ENCODE measurements at regions not wholly inside any gene's neighbourhood (a gene's known extent, or its start where the extent isn't known, plus 50 kb on each side); places are given as distances from the start of the nearest gene placed in this dataset.

GRCh38 chr21:15195104-15195503 is 130.3 kb upstream of the NRIP1 start:
- Histone ChIP-seq H3K27me3 (ENCODE audit: control insufficient read depth in 2 of 2, insufficient read depth in 2 of 2, low read length in 2 of 2) (no peaks in the 10 kb centered on the region), H3K4me3 (replicated peaks in 1 of 3; ENCODE audit: low read depth in 2 of 3, low read length in 3 of 3) (no peak overlapping the region), H2AFZ (ENCODE audit: insufficient read depth, low read depth, low read length, poor library complexity, severe bottlenecking) (no peak overlapping the region), H3K4me2 (replicated peaks; ENCODE audit: extremely low read depth, low read length, poor library complexity, severe bottlenecking) (no peak overlapping the region), H3K9ac (ENCODE audit: insufficient read depth, low read length, poor library complexity, severe bottlenecking) (no peak overlapping the region), H4K20me1 (ENCODE audit: insufficient read depth, low read length) (no peaks in the 10 kb centered on the region), H3K9me3 (replicated peaks in 1 of 2; ENCODE audit: control insufficient read depth in 1 of 2, insufficient read depth in 1 of 2, low read length in 2 of 2) (no peaks in the 10 kb centered on the region), H3K4me1 (ENCODE audit: control insufficient read depth in 1 of 2, insufficient read depth in 2 of 2, low read length in 2 of 2) (peaks cover 3 to 7% of the 10 kb centered on the region in 2 donors), H3K27ac (ENCODE audit: low read depth in 1 of 2, low read length in 2 of 2) (no peak overlapping the region), H3K36me3 (replicated peaks in 1 of 2; ENCODE audit: control insufficient read depth in 1 of 2, insufficient read depth in 2 of 2, low read length in 2 of 2) (no peaks in the 10 kb centered on the region), H3K79me2 (ENCODE audit: insufficient read depth, low read length) (no peaks in the 10 kb centered on the region)
- Mint-ChIP-seq H3K36me3 (no peaks in the 10 kb centered on the region), H3K27me3 (ENCODE audit: low read depth in 3 of 3) (no peaks in the 10 kb centered on the region), H3K9me3 (peaks cover 0 to 2% (median 0%) of the 10 kb centered on the region in 7 donors), H3K27ac (no peak overlapping the region), H3K4me3 (no peak overlapping the region), H3K4me1 (peaks cover 8% of the 10 kb centered on the region)
- intact Hi-C loops (cut with micrococcal nuclease), result no loop called here
- no peak for TF ChIP-seq CTCF (IDR thresholded peaks at IDR 0.05)
- WGBS (ENCODE audit: insufficient coverage), result 60% methylated on average over 1 of the region's 2 CpGs
- no peak for DNase-seq

- no peaks in the 10 kb centered on the region for H3K79me2 ChIP-seq (ENCODE audit: insufficient read depth, low read length)
- no peak overlapping the region for H3K27ac ChIP-seq (ENCODE audit: low read depth in 1 of 2, low read length in 2 of 2)
- H4K20me1 ChIP-seq (ENCODE audit: insufficient read depth, low read length), result no peaks in the 10 kb centered on the region
- H3K36me3 ChIP-seq (replicated peaks in 1 of 2; ENCODE audit: control insufficient read depth in 1 of 2, insufficient read depth in 2 of 2, low read length in 2 of 2), result no peaks in the 10 kb centered on the region
- no peaks in the 10 kb centered on the region for H3K36me3 Mint-ChIP-seq
- no peak overlapping the region for H3K27ac Mint-ChIP-seq
- no peaks in the 10 kb centered on the region for H3K9me3 ChIP-seq (replicated peaks in 1 of 2; ENCODE audit: control insufficient read depth in 1 of 2, insufficient read depth in 1 of 2, low read length in 2 of 2)
- H3K9ac ChIP-seq (ENCODE audit: insufficient read depth, low read length, poor library complexity, severe bottlenecking), result no peak overlapping the region
- no peak overlapping the region for H2AFZ ChIP-seq (ENCODE audit: insufficient read depth, low read depth, low read length, poor library complexity, severe bottlenecking)
- no peak overlapping the region for H3K4me2 ChIP-seq (replicated peaks; ENCODE audit: extremely low read depth, low read length, poor library complexity, severe bottlenecking)
- H3K27me3 ChIP-seq (ENCODE audit: control insufficient read depth in 2 of 2, insufficient read depth in 2 of 2, low read length in 2 of 2), result no peaks in the 10 kb centered on the region
- peaks cover 0 to 2% (median 0%) of the 10 kb centered on the region in 7 donors for H3K9me3 Mint-ChIP-seq
- no peaks in the 10 kb centered on the region for H3K27me3 Mint-ChIP-seq (ENCODE audit: low read depth in 3 of 3)
- no CpG with 5 or more reads among the region's 1 CpG for WGBS (ENCODE audit: insufficient coverage)
- DNase-seq, result no peak
- H3K4me1 Mint-ChIP-seq, result peaks cover 8% of the 10 kb centered on the region
- intact Hi-C loops (cut with micrococcal nuclease), result no loop called here
- no peak for TF ChIP-seq CTCF (IDR thresholded peaks at IDR 0.05)
- no peak overlapping the region for H3K4me3 ChIP-seq (replicated peaks in 1 of 3; ENCODE audit: low read depth in 2 of 3, low read length in 3 of 3)
- H3K4me3 Mint-ChIP-seq, result no peak overlapping the region
- peaks cover 3 to 7% of the 10 kb centered on the region in 2 donors for H3K4me1 ChIP-seq (ENCODE audit: control insufficient read depth in 1 of 2, insufficient read depth in 2 of 2, low read length in 2 of 2)
Observed at GRCh38 chr21:15195768-15196167, 131.0 kb upstream of the NRIP1 start.

All from CD14-positive monocyte (primary cell).